Skeletal muscle tissue (tissue), 3 donors: ENCODE measurements at regions not wholly inside any gene's neighbourhood (a gene's known extent, or its start where the extent isn't known, plus 50 kb on each side); places are given as distances from the start of the nearest gene placed in this dataset.
"Not testable (repeated sequence)": the region's sequence is repeated elsewhere in the genome, so short reads cannot be mapped to it uniquely, and the experiment has no call there.

ENCODE experiments used
- H3K27ac ChIP-seq: one replicate; pipeline ENCODE4 v1.7.0; 2013; ENCODE audit warnings: mild to moderate bottlenecking, low read depth, low read length, inconsistent platforms
- H3K27me3 ChIP-seq, 3 donors: one replicate each; pipeline ENCODE4 v1.7.0; 2013; ENCODE audit warnings: low read length in 3 of 3; ENCODE audit not compliant: control insufficient read depth in 3 of 3, insufficient read depth in 3 of 3
- H3K36me3 ChIP-seq, 3 donors: one replicate each; pipeline ENCODE4 v1.7.0; 2013; ENCODE audit warnings: low read length in 3 of 3; ENCODE audit not compliant: control insufficient read depth in 3 of 3, insufficient read depth in 3 of 3
- H3K4me1 ChIP-seq, 3 donors: one replicate each; pipeline ENCODE4 v1.7.0; 2013; ENCODE audit warnings: low read length in 3 of 3, mild to moderate bottlenecking in 3 of 3; ENCODE audit not compliant: control insufficient read depth in 3 of 3, insufficient read depth in 3 of 3
- H3K4me3 ChIP-seq, 3 donors: one replicate each; pipeline ENCODE4 v1.7.0; 2013; ENCODE audit warnings: low read length in 3 of 3
- H3K9ac ChIP-seq, 3 donors: one replicate each; pipeline ENCODE4 v1.7.0; 2013; ENCODE audit warnings: low read length in 3 of 3, mild to moderate bottlenecking in 3 of 3, moderate library complexity in 2 of 3, low read depth in 1 of 3
- H3K9me3 ChIP-seq, 3 donors: one replicate each; pipeline ENCODE4 v1.7.0; 2013; ENCODE audit warnings: low read length in 3 of 3; ENCODE audit not compliant: control insufficient read depth in 3 of 3
- donor health status: Osteomylitis.

DNA sequence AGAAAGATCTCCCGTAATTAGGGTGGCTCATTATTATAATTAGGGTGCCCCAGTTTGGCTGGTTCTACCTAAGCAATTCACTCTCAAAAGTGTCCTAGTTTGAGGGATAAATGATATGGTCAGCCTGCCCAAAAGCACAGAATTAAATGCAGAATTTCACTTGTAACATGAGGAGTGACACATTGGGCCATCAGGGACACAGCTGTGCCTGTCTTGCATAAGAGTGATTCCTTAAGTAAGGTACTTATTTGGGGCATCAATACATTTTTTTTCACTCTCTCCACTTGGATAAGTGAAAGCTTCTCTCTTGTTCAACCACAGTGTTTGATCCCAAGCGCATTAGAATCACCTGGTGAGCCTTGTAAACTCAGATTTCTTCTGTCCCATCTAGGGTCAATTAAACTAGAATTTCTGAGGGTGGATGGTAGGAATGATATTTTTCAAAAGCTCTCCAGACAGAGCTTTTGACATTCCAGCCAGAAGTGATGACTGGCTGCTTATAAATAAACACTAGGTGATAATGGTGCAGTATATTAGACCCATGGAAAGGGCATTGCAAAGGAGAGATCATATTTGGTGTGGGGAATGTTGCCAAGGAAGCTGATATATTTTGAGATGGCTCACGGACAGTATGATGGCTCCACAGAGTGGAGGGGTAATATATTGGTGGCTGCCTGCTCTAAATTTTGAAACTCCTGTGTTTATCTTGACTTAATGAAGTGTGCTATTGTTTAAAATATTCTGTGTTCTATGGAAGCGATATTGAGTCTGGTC, 458.1 kb upstream of the RASGRP1 start:
- no peak overlapping the region for H3K27ac ChIP-seq
- no peaks in the 10 kb centered on the region for H3K36me3 ChIP-seq
- H3K4me1 ChIP-seq: peaks cover 2 to 3% (median 3%) of the 10 kb centered on the region in 3 donors
- no peak overlapping the region for H3K4me3 ChIP-seq
- H3K9ac ChIP-seq: no peak overlapping the region
- H3K9me3 ChIP-seq: no peaks in the 10 kb centered on the region
- H3K27me3 ChIP-seq: no peaks in the 10 kb centered on the region

DNA sequence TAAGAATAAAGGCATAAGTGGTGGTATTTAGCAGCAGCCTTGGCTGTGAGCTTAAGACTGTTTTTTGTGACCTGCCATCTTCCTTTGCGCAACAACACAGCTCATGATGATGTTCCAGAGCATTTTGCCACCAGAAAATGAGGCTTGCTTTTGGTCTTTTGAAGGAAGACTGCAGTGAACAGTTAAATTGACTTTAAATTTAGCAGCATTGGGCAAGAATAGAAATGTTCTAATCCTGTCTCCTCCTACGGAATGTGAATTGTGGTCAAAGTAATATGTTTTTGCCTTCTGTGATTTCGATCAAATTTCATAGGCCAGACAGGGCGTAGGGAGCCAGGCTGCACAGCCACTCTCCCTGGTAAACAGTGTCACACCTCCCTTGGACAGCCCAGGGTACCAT, 460.7 kb upstream of the RASGRP1 start:
- Histone ChIP-seq H3K4me1 (peaks cover 2 to 3% (median 3%) of the 10 kb centered on the region in 3 donors), H3K9ac (no peak overlapping the region), H3K4me3 (no peak overlapping the region), H3K27me3 (no peaks in the 10 kb centered on the region), H3K27ac (no peak overlapping the region), H3K36me3 (no peaks in the 10 kb centered on the region), H3K9me3 (no peaks in the 10 kb centered on the region)

DNA sequence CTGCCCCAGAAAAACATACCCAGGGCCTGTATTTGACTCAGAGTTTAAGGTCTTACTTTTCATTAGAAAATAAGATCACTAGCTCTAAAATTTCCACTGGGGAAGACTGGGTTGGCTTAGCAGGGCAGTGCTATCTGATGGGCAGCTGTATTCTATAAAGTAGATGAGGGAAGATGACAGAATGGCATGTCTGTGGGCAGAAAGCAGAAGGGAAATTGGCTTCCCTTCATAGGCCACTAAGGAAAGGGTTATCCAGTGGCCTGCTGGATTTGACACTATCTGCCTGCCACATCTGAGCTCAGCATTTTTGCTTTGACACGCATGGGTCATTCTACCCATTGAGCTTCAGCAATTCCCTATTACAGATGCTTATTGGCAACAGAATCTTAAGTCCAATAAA, 461.3 kb upstream of the RASGRP1 start:
- no peak overlapping the region for H3K9ac ChIP-seq
- no peak overlapping the region for H3K4me3 ChIP-seq
- H3K4me1 ChIP-seq: peaks cover 2 to 3% (median 3%) of the 10 kb centered on the region in 3 donors
- H3K27ac ChIP-seq: no peak overlapping the region
- H3K36me3 ChIP-seq: no peaks in the 10 kb centered on the region
- no peaks in the 10 kb centered on the region for H3K9me3 ChIP-seq
- H3K27me3 ChIP-seq: no peaks in the 10 kb centered on the region

DNA sequence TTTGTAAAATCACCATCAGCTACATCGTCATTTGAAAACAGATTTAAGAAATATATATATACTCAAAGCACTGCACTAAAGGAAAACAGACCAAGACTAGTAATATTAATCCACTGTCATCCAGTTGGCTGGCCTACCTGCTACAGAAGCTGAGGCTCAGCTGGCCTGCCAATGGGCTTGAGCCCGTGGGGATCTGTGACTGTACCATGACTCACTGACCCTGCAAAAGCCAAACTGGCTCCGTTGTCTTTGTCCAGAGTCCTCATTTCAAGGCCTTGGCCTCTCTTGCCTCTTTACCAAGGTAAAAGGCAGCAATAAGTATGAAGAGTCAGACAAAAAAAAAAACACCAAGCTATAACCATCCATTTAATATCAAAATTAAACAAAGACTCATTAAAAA, 463.5 kb upstream of the RASGRP1 start:
- H3K9ac ChIP-seq: no peak overlapping the region
- H3K27ac ChIP-seq: no peak overlapping the region
- H3K27me3 ChIP-seq: no peaks in the 10 kb centered on the region
- H3K9me3 ChIP-seq: no peaks in the 10 kb centered on the region
- H3K4me3 ChIP-seq: no peak overlapping the region
- H3K4me1 ChIP-seq: peaks cover 0 to 2% (median 0%) of the 10 kb centered on the region in 3 donors
- no peaks in the 10 kb centered on the region for H3K36me3 ChIP-seq

DNA sequence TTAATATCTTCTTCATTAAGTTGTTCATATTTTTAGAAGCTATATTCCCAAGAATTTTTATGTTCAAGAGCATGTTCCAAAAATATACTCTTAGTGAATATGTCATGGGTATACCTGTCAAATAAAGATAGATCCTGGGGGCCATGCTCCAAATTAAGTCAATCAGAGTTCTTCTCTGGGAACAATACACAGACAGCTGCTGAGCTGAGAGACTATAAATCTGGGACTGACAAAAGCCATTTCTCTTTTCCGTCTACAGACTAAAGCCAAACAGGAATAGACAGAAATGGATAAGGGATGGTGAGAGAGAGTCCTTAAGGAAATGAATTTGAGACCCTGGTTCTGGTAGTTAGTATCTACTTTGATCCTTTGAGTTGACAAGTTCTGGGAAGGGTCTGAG, 465.1 kb upstream of the RASGRP1 start:
- Histone ChIP-seq H3K36me3 (no peaks in the 10 kb centered on the region), H3K4me1 (peaks cover 0 to 2% (median 0%) of the 10 kb centered on the region in 3 donors), H3K4me3 (no peak overlapping the region), H3K27ac (no peak overlapping the region), H3K9me3 (no peaks in the 10 kb centered on the region), H3K27me3 (no peaks in the 10 kb centered on the region), H3K9ac (no peak overlapping the region)

DNA sequence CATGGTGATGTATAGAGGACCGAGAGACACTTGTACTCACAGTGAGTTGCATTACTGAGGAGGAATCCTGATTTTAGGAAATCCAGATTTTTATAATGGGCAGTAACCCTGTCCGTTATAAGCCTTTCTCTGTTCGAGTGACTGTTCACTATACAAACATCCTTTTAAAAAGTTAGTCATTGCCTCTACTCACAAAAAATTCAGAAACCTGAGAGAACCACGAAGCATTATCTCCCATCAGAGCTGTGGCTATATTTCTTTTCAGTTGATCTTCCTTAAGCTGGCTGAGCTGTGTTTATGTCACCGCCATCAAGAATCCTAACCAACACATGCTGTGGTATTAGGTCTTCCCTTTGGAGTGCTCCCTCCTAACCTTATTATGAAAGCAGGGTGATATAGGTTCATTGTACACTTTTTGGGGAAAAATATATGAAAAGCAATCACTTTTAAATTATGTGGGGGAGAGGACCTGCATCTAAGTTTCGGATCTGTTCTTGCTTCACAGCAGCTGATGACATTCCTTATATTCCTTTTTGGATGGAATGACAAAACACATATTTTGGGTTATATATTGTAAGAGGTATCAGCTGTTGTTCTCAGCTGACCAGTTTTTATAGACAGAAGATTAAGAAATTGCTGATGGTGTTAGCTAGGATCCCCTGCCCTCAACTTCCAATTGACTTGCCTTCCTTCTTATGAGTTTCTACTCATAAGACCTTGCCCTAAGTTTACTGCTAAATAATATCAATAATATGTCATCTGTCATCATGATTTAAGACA, 465.9 kb upstream of the RASGRP1 start:
- Histone ChIP-seq H3K4me3 (no peak overlapping the region), H3K36me3 (no peaks in the 10 kb centered on the region), H3K27me3 (no peaks in the 10 kb centered on the region), H3K9ac (no peak overlapping the region), H3K27ac (no peak overlapping the region), H3K9me3 (no peaks in the 10 kb centered on the region), H3K4me1 (no peaks in the 10 kb centered on the region)

DNA sequence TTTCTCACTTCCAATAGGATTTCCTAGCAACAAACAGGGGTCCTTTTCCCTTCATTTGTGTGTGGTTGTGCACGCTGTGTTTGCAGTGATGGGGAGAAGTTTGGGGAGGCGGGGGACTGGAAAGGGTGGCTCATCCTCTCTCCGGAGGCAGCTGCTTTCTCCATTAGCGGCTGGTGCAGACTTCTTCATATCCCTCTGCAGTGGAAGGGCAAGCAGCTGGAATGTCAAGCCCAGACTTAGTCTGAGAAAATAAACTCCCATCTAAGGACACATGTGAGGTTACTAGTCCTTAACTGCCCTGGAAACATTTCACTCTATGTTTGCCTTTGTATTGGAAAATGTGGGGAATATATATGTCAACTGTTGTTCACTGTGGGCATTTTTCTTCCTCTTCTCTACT, 467.0 kb upstream of the RASGRP1 start:
- Histone ChIP-seq H3K9ac (no peak overlapping the region), H3K36me3 (no peaks in the 10 kb centered on the region), H3K9me3 (no peaks in the 10 kb centered on the region), H3K27me3 (no peaks in the 10 kb centered on the region), H3K27ac (no peak overlapping the region), H3K4me3 (no peak overlapping the region), H3K4me1 (no peaks in the 10 kb centered on the region)

DNA sequence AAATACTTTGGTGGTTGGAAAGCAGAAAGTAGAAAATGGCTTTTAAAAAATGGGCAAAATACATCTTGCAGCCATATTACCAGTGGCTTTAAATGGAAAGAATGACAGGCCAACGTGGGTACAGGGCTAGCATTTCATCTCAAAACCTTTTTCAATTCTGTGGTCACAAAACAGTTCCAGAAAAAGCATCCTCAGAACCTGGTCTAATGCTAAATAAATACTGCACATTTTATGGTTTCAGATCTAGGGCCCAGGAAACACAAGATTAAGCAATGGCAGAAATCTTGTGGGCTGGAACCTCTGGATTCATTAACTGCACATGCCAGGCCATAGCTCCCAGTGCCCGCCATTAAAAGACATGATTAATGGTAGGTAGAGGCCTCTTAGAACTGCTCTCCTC, 470.2 kb upstream of the RASGRP1 start:
- no peaks in the 10 kb centered on the region for H3K9me3 ChIP-seq
- no peak overlapping the region for H3K9ac ChIP-seq
- no peaks in the 10 kb centered on the region for H3K4me1 ChIP-seq
- H3K27ac ChIP-seq: no peak overlapping the region
- H3K36me3 ChIP-seq: no peaks in the 10 kb centered on the region
- no peaks in the 10 kb centered on the region for H3K27me3 ChIP-seq
- H3K4me3 ChIP-seq: no peak overlapping the region

DNA sequence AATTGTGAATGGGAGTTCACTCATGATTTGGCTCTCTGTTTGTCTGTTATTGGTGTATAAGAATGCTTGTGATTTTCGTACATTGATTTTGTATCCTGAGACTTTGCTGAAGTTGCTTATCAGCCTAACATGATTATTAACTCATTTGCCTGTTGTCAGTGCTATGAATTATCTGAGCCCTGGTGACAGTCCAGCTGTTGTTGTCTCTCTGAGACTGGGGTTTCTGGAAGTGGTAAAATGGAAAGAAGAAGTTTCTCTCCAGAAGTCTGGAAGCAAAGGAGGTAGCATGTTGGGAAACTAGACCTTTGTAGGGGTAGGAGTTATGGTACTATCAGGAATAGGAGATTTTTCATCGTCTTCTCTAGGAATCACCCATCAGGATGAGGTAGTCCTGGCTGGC, 473.0 kb upstream of the RASGRP1 start:
- H3K4me1 ChIP-seq, H3K27ac ChIP-seq, H3K36me3 ChIP-seq, H3K27me3 ChIP-seq, H3K9me3 ChIP-seq, H3K9ac ChIP-seq, H3K4me3 ChIP-seq: not testable (repeated sequence)

DNA sequence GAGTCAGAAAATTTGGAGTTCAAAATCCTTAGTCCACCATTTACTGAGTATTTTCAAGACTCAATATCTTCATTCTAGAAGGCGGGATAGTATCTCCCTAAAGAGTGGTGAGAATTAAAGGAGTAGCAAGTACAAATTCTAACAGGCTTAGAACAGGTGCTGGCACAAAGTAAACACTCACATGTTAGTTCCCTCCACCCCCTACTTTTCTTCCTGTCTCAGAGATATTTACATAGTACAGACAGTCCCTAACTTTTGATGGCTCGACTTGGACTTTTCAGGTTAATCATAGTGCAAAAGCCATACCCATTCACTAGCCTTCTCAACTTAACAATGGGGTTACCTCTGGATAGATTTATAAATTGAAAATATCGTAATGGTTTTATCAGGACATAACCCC, 476.2 kb upstream of the RASGRP1 start:
- Histone ChIP-seq H3K9ac (no peak overlapping the region), H3K36me3 (no peaks in the 10 kb centered on the region), H3K4me1 (no peaks in the 10 kb centered on the region), H3K27ac (no peak overlapping the region), H3K4me3 (no peak overlapping the region), H3K27me3 (no peaks in the 10 kb centered on the region), H3K9me3 (no peaks in the 10 kb centered on the region)
